Mesendoderm (in vitro differentiated cells): ENCODE measurements at regions not wholly inside any gene's neighbourhood (a gene's known extent, or its start where the extent isn't known, plus 50 kb on each side); places are given as distances from the start of the nearest gene placed in this dataset.

Experiments used
- DNase-seq: peaks from one replicate; pipeline ENCODE4 v3.0.0; 2013
- H2AK5ac ChIP-seq: 2 replicates; pipeline ENCODE4 v1.6.1; 2013; ENCODE audit warnings: low read length, inconsistent platforms
- H2BK120ac ChIP-seq: 2 replicates; pipeline ENCODE4 v1.6.1; 2013; ENCODE audit warnings: low read depth, mild to moderate bottlenecking, low read length, moderate library complexity, mixed read lengths
- H2BK15ac ChIP-seq: replicated peaks from 2 replicates; pipeline ENCODE4 v1.6.1; 2013; ENCODE audit warnings: low read depth, mild to moderate bottlenecking, moderate library complexity
- H2BK5ac ChIP-seq: 2 replicates; pipeline ENCODE4 v1.6.1; 2013; ENCODE audit warnings: low read length, inconsistent platforms
- H3K18ac ChIP-seq: 2 replicates; pipeline ENCODE4 v1.6.1; 2013; ENCODE audit warnings: mild to moderate bottlenecking, low read length, mixed read lengths
- H3K23ac ChIP-seq: one replicate; pipeline ENCODE4 v1.6.1; 2013; ENCODE audit warnings: low read length
- H3K27ac ChIP-seq: 2 replicates; pipeline ENCODE4 v1.5.1; 2013; ENCODE audit warnings: low read depth, mild to moderate bottlenecking, inconsistent platforms, low read length, moderate library complexity
- H3K27me3 ChIP-seq: 2 replicates; pipeline ENCODE4 v1.6.1; 2013; ENCODE audit warnings: low read length, control low read depth, mild to moderate bottlenecking, inconsistent platforms; ENCODE audit not compliant: insufficient read depth, poor library complexity
- H3K36me3 ChIP-seq: 2 replicates; pipeline ENCODE4 v1.6.1; 2013; ENCODE audit warnings: low read length, inconsistent platforms; ENCODE audit not compliant: control insufficient read depth, insufficient read depth
- H3K4ac ChIP-seq: one replicate; pipeline ENCODE4 v1.6.1; 2013; ENCODE audit warnings: low read depth, mild to moderate bottlenecking, low read length, moderate library complexity
- H3K4me1 ChIP-seq: 2 replicates; pipeline ENCODE4 v1.6.1; 2013; ENCODE audit warnings: low read depth, low read length, inconsistent platforms; ENCODE audit not compliant: control insufficient read depth
- H3K4me2 ChIP-seq: 2 replicates; pipeline ENCODE4 v1.6.1; 2013; ENCODE audit warnings: low read length
- H3K4me3 ChIP-seq: 2 replicates; pipeline ENCODE4 v1.5.1; 2013; ENCODE audit warnings: mild to moderate bottlenecking, low read length
- H3K56ac ChIP-seq: one replicate; pipeline ENCODE4 v1.6.1; 2013; ENCODE audit warnings: low read length
- H3K79me1 ChIP-seq: 2 replicates; pipeline ENCODE4 v1.6.1; 2013; ENCODE audit warnings: low read length, inconsistent platforms
- H3K79me2 ChIP-seq: 2 replicates; pipeline ENCODE4 v1.6.1; 2013; ENCODE audit warnings: mild to moderate bottlenecking, low read length; ENCODE audit not compliant: control insufficient read depth, insufficient read depth
- H3K9ac ChIP-seq: 2 replicates; pipeline ENCODE4 v1.6.1; 2013; ENCODE audit warnings: low read length, inconsistent platforms
- H4K5ac ChIP-seq: one replicate; pipeline ENCODE4 v1.6.1; 2013; ENCODE audit warnings: low read length
- H4K8ac ChIP-seq: one replicate; pipeline ENCODE4 v1.6.1; 2013; ENCODE audit warnings: low read depth, mild to moderate bottlenecking, control low read depth, low read length, moderate library complexity
- WGBS: extraction: QIAGEN DNeasy Blood & Tissue Kit; methylation state at CpG from one replicate; pipeline ENCODE4 v1.1.7; 2013; ENCODE audit warnings: low lambda C conversion rate, missing lambda C conversion rate; ENCODE audit not compliant: insufficient coverage; ENCODE audit errors: extremely low coverage; 5-methylcytosine and 5-hydroxymethylcytosine counted together

GRCh38 chr7:149686449-149686848 is 86.9 kb downstream of the ZNF467 start:
- Histone ChIP-seq H3K9ac (no peak overlapping the region), H4K5ac (no peak overlapping the region), H3K18ac (no peak overlapping the region), H3K27ac (no peak overlapping the region), H3K56ac (no peak overlapping the region), H3K27me3 (no peaks in the 10 kb centered on the region), H3K79me1 (no peaks in the 10 kb centered on the region), H4K8ac (no peak overlapping the region), H2AK5ac (no peak overlapping the region), H3K4me1 (peaks cover 5% of the 10 kb centered on the region), H3K79me2 (no peaks in the 10 kb centered on the region), H3K4me2 (no peak overlapping the region), H3K4ac (no peak overlapping the region), H3K23ac (peak overlapping the region; percentile 52), H2BK15ac (no peak overlapping the region), H2BK5ac (no peak overlapping the region), H3K36me3 (no peaks in the 10 kb centered on the region), H2BK120ac (no peak overlapping the region), H3K4me3 (no peak overlapping the region)
- DNase-seq, result no peak
- WGBS, result no CpG with 5 or more reads among the region's 4 CpGs

GRCh38 chr7:149686011-149686410 is 87.4 kb downstream of the ZNF467 start:
- Histone ChIP-seq H3K27me3 (no peaks in the 10 kb centered on the region), H2BK5ac (no peak overlapping the region), H4K8ac (no peak overlapping the region), H3K4ac (no peak overlapping the region), H3K56ac (no peak overlapping the region), H3K79me2 (no peaks in the 10 kb centered on the region), H3K18ac (no peak overlapping the region), H4K5ac (no peak overlapping the region), H2BK120ac (no peak overlapping the region), H3K36me3 (no peaks in the 10 kb centered on the region), H3K4me1 (peaks cover 6% of the 10 kb centered on the region), H3K23ac (peak overlapping the region; percentile 52), H3K4me2 (no peak overlapping the region), H2AK5ac (no peak overlapping the region), H3K4me3 (no peak overlapping the region), H2BK15ac (no peak overlapping the region), H3K27ac (no peak overlapping the region), H3K79me1 (no peaks in the 10 kb centered on the region), H3K9ac (no peak overlapping the region)
- no CpG with 5 or more reads among the region's 3 CpGs for WGBS
- no peak for DNase-seq

GRCh38 chr7:149685455-149685854 is 87.9 kb downstream of the ZNF467 start:
- no peak overlapping the region for H2AK5ac ChIP-seq
- H3K27ac ChIP-seq, result no peak overlapping the region
- no peak for DNase-seq
- H3K4me2 ChIP-seq, result no peak overlapping the region
- no peak overlapping the region for H3K4me3 ChIP-seq
- H3K4me1 ChIP-seq, result peaks cover 4% of the 10 kb centered on the region
- H4K8ac ChIP-seq, result no peak overlapping the region
- H2BK120ac ChIP-seq, result no peak overlapping the region
- no peak overlapping the region for H4K5ac ChIP-seq
- no peaks in the 10 kb centered on the region for H3K36me3 ChIP-seq
- no peak overlapping the region for H3K18ac ChIP-seq
- no CpG with 5 or more reads among the region's 3 CpGs for WGBS
- no peak overlapping the region for H3K9ac ChIP-seq
- no peaks in the 10 kb centered on the region for H3K27me3 ChIP-seq
- H2BK5ac ChIP-seq, result no peak overlapping the region
- H3K79me1 ChIP-seq, result no peaks in the 10 kb centered on the region
- H3K79me2 ChIP-seq, result no peaks in the 10 kb centered on the region
- no peak overlapping the region for H3K23ac ChIP-seq
- H2BK15ac ChIP-seq, result no peak overlapping the region
- H3K4ac ChIP-seq, result no peak overlapping the region
- no peak overlapping the region for H3K56ac ChIP-seq

- Histone ChIP-seq H3K9ac (no peak overlapping the region), H3K79me2 (no peaks in the 10 kb centered on the region), H3K4ac (no peak overlapping the region), H4K5ac (no peak overlapping the region), H3K27me3 (no peaks in the 10 kb centered on the region), H2BK15ac (no peak overlapping the region), H2AK5ac (no peak overlapping the region), H3K36me3 (no peaks in the 10 kb centered on the region), H3K4me2 (no peak overlapping the region), H3K27ac (no peak overlapping the region), H3K56ac (no peak overlapping the region), H2BK5ac (no peak overlapping the region), H3K4me1 (peaks cover 4% of the 10 kb centered on the region), H3K23ac (no peak overlapping the region), H3K18ac (no peak overlapping the region), H3K79me1 (no peaks in the 10 kb centered on the region), H4K8ac (no peak overlapping the region), H3K4me3 (no peak overlapping the region), H2BK120ac (no peak overlapping the region)
- no CpG with 5 or more reads among the region's 2 CpGs for WGBS
- DNase-seq, result no peak
Measured at GRCh38 chr7:149683898-149684297, 89.5 kb downstream of the ZNF467 start.

GRCh38 chr7:149683181-149683580 is 90.2 kb downstream of the ZNF467 start:
- Histone ChIP-seq H3K18ac (no peak overlapping the region), H3K4me3 (no peak overlapping the region), H3K4me1 (peaks cover 4% of the 10 kb centered on the region), H2BK15ac (no peak overlapping the region), H2AK5ac (no peak overlapping the region), H3K56ac (no peak overlapping the region), H3K36me3 (no peaks in the 10 kb centered on the region), H3K79me1 (no peaks in the 10 kb centered on the region), H3K27ac (no peak overlapping the region), H2BK5ac (no peak overlapping the region), H3K79me2 (no peaks in the 10 kb centered on the region), H3K9ac (no peak overlapping the region), H2BK120ac (no peak overlapping the region), H3K4ac (no peak overlapping the region), H3K4me2 (no peak overlapping the region), H4K8ac (no peak overlapping the region), H3K27me3 (no peaks in the 10 kb centered on the region), H3K23ac (no peak overlapping the region), H4K5ac (no peak overlapping the region)
- DNase-seq, result no peak
- WGBS, result no CpG with 5 or more reads among the region's 2 CpGs

- no peak overlapping the region for H3K27ac ChIP-seq
- H3K79me1 ChIP-seq, result no peaks in the 10 kb centered on the region
- H3K79me2 ChIP-seq, result no peaks in the 10 kb centered on the region
- H3K56ac ChIP-seq, result no peak overlapping the region
- no peak overlapping the region for H2BK15ac ChIP-seq
- H4K5ac ChIP-seq, result no peak overlapping the region
- H2BK120ac ChIP-seq, result no peak overlapping the region
- H3K4me2 ChIP-seq, result no peak overlapping the region
- H2BK5ac ChIP-seq, result no peak overlapping the region
- no peak overlapping the region for H2AK5ac ChIP-seq
- no peak overlapping the region for H4K8ac ChIP-seq
- H3K9ac ChIP-seq, result no peak overlapping the region
- DNase-seq, result peak; percentile 82
- H3K4me3 ChIP-seq, result no peak overlapping the region
- no peak overlapping the region for H3K23ac ChIP-seq
- H3K27me3 ChIP-seq, result no peaks in the 10 kb centered on the region
- H3K4ac ChIP-seq, result no peak overlapping the region
- peaks cover 4% of the 10 kb centered on the region for H3K4me1 ChIP-seq
- no peaks in the 10 kb centered on the region for H3K36me3 ChIP-seq
- peak overlapping the region; percentile 30 for H3K18ac ChIP-seq
Measured at GRCh38 chr7:149682038-149682437, 91.3 kb downstream of the ZNF467 start.
